HEK293 (cell line): ENCODE measurements at regions not wholly inside any gene's neighbourhood (a gene's known extent, or its start where the extent isn't known, plus 50 kb on each side); places are given as distances from the start of the nearest gene placed in this dataset.

Source experiments
- CTCF ChIP-seq: fragments of 450-650 bp; formaldehyde crosslinking; IDR thresholded peaks from 2 replicates; pipeline ENCODE4 v1.5.1; 2016; ENCODE audit warnings: missing biosample characterization, missing genetic modification characterization
- GLI4 ChIP-seq: fragments of 450-650 bp; formaldehyde crosslinking; IDR thresholded peaks from 2 replicates; pipeline ENCODE4 v1.5.1; 2016; ENCODE audit warnings: missing biosample characterization, missing genetic modification characterization
- SP2 ChIP-seq: fragments of 450-650 bp; formaldehyde crosslinking; IDR thresholded peaks from 2 replicates; pipeline ENCODE4 v1.5.1; 2016; ENCODE audit warnings: missing biosample characterization, missing genetic modification characterization
- ZNF624 ChIP-seq: fragments of 450-650 bp; formaldehyde crosslinking; IDR thresholded peaks from 2 replicates; pipeline ENCODE4 v1.5.1; 2017; ENCODE audit warnings: missing biosample characterization, missing genetic modification characterization

GRCh38 chr18:6564950-6565814, 150.5 kb upstream of the L3MBTL4 start:
- no peak for TF ChIP-seq CTCF (tag by site-specific recombination)
- TF ChIP-seq ZNF624 (tag by site-specific recombination) = no peak
- no peak for TF ChIP-seq SP2 (tag by site-specific recombination)
- no peak for TF ChIP-seq GLI4 (tag by site-specific recombination)
